ENCODE measurements at regions not wholly inside any gene's neighbourhood (a gene's known extent, or its start where the extent isn't known, plus 50 kb on each side); places are given as distances from the start of the nearest gene placed in this dataset.
"Not testable (repeated sequence)": the region's sequence is repeated elsewhere in the genome, so short reads cannot be mapped to it uniquely, and the experiment has no call there.

DNA sequence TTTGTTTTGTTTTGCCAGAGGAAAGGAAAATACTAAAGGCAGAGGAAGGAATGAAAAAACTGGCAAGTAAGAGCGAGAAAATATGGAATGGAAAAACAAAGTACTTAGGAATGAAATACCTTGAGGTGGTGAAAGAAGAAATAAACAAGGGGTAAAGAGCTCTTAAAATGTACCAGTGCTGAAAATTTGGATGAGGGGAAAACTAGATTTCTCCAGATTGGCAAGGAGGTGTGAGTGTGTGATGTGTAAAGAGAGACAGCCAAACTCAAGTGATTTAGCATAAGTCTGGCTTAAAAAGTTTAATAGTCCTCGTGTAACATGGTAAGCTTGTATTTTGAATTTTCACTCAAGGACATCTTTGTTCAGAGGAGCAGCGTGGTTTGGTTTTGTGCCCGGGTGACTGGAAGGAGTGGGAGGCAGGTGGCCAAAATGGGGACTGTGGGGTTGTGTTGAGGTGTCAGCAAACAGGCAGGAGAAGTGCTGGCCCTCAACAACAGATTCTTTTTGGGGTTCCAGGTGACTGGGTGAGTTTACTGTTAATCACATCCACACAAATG, 102.7 kb downstream of the DACT1 start:
- Histone ChIP-seq H3K9me3 (ENCODE audit: control insufficient read depth, insufficient read depth, low read length) (no peaks in the 10 kb centered on the region), H3K4me1 (ENCODE audit: control insufficient read depth, insufficient read depth, low read length) (0 out of 2 replicates have a peak, but pooled peaks cover 6% of the 10 kb centered on the region), H3K9ac (ENCODE audit: low read depth, low read length) (no peak overlapping the region), H3K27ac (ENCODE audit: low read depth, low read length) (no peak overlapping the region), H3K36me3 (ENCODE audit: control insufficient read depth, insufficient read depth, low read length) (no peaks in the 10 kb centered on the region), H3K27me3 (ENCODE audit: control insufficient read depth, insufficient read depth, low read length) (no peaks in the 10 kb centered on the region), H3K4me3 (ENCODE audit: low read depth, low read length) (no peak overlapping the region)

DNA sequence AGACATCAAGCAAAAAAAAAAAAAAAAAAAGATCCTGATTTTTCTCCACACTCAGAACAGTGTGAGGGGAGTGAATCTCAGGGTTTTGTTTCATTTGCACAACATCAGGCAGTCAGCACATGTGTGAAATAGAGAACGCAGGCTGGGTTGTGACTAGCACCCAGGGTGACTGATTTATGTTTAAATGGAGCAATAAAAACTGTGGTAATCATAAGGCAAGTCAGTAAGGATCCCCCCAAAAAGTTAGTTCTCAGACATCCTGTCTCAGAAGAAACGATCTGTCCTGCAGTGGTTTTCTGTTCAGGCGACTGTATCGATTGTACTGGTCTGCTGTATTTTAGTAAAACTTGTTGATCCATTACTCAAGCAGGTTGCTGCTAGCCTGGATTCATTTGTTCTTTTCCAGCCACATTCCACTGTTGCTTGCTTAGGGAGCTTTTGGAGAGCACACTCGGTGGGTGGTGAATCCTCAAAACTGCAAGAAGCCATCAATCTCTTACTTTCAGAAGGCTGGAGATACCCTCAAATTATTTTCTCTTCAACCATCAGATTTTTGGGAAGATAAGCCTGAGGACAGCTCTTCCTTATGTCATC, 107.1 kb downstream of the DACT1 start:
- Histone ChIP-seq H3K9ac (ENCODE audit: low read depth, low read length) (no peak overlapping the region), H3K9me3 (ENCODE audit: control insufficient read depth, insufficient read depth, low read length) (no peaks in the 10 kb centered on the region), H3K4me3 (ENCODE audit: low read depth, low read length) (no peak overlapping the region), H3K27ac (ENCODE audit: low read depth, low read length) (no peak overlapping the region), H3K4me1 (ENCODE audit: control insufficient read depth, insufficient read depth, low read length) (0 out of 2 replicates have a peak, but pooled peaks cover 6% of the 10 kb centered on the region), H3K36me3 (ENCODE audit: control insufficient read depth, insufficient read depth, low read length) (no peaks in the 10 kb centered on the region), H3K27me3 (ENCODE audit: control insufficient read depth, insufficient read depth, low read length) (no peaks in the 10 kb centered on the region)

DNA sequence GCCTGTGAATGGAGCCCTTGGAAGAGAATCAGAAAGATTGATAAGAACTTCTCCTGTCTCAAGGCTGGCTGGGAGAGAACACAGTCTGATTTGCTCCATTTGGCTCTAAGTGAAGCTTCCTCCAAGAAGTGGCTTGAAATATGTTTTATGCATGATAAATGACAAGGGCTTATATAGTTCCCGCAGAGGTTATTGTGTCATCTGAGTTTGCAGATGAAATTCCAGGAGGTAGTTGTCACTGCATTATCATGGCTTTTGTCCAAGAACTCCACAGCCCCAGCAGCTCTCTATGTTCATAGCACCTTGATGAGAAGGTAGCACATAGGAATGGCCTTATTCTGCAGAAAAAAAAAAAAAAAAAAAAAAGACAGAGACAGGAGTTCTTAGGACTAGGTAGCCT, 108.5 kb downstream of the DACT1 start:
- H3K9me3 ChIP-seq (ENCODE audit: control insufficient read depth, insufficient read depth, low read length), result no peaks in the 10 kb centered on the region
- 0 out of 2 replicates have a peak, but pooled peaks cover 6% of the 10 kb centered on the region for H3K4me1 ChIP-seq (ENCODE audit: control insufficient read depth, insufficient read depth, low read length)
- no peak overlapping the region for H3K27ac ChIP-seq (ENCODE audit: low read depth, low read length)
- no peak overlapping the region for H3K9ac ChIP-seq (ENCODE audit: low read depth, low read length)
- H3K36me3 ChIP-seq (ENCODE audit: control insufficient read depth, insufficient read depth, low read length), result no peaks in the 10 kb centered on the region
- H3K4me3 ChIP-seq (ENCODE audit: low read depth, low read length), result no peak overlapping the region
- H3K27me3 ChIP-seq (ENCODE audit: control insufficient read depth, insufficient read depth, low read length), result no peaks in the 10 kb centered on the region

DNA sequence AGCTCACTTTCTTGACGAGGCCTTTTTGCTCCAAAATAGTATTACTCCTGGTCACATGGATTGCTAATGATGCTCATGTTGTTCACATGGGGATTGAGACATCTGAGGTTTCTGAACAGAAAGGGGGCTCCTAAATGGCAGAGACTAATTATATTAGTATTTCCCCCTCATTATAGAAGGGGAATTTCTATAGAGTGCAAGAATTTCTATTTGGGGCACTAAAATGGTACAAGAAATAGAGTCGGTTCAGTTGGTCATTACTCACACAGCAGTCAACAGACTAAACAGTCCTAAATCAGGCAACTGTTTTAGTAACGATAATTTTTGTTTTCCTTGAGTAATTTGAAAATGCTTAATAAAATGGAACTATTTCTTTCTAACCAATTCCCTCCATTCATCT, 108.9 kb downstream of the DACT1 start:
- Histone ChIP-seq H3K4me1 (ENCODE audit: control insufficient read depth, insufficient read depth, low read length) (0 out of 2 replicates have a peak, but pooled peaks cover 6% of the 10 kb centered on the region), H3K36me3 (ENCODE audit: control insufficient read depth, insufficient read depth, low read length) (no peaks in the 10 kb centered on the region), H3K27ac (ENCODE audit: low read depth, low read length) (no peak overlapping the region), H3K9me3 (ENCODE audit: control insufficient read depth, insufficient read depth, low read length) (no peaks in the 10 kb centered on the region), H3K27me3 (ENCODE audit: control insufficient read depth, insufficient read depth, low read length) (no peaks in the 10 kb centered on the region), H3K4me3 (ENCODE audit: low read depth, low read length) (no peak overlapping the region), H3K9ac (ENCODE audit: low read depth, low read length) (no peak overlapping the region)

DNA sequence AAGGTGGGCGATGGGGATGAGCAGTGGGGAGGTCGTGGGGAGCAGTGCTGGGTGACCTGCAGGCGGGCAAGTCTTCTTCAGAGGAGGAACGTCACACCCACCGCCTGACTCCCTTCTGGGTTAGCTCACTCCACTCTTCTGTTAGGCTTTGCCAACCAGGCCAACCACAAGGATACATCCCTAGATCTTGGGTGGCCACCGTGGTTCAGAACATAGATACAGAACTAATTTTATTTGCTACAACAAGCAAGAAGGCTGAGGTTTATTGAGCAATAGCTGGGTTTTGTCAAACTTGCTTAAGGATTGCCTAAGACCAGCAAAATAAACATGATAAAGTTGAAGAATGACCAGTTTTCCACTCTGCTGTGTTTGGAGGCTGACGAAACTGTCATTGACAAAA, 109.4 kb downstream of the DACT1 start:
- Histone ChIP-seq H3K27me3 (ENCODE audit: control insufficient read depth, insufficient read depth, low read length) (no peaks in the 10 kb centered on the region), H3K4me3 (ENCODE audit: low read depth, low read length) (no peak overlapping the region), H3K9ac (ENCODE audit: low read depth, low read length) (no peak overlapping the region), H3K9me3 (ENCODE audit: control insufficient read depth, insufficient read depth, low read length) (no peaks in the 10 kb centered on the region), H3K27ac (ENCODE audit: low read depth, low read length) (no peak overlapping the region), H3K4me1 (ENCODE audit: control insufficient read depth, insufficient read depth, low read length) (0 out of 2 replicates have a peak, but pooled peaks cover 6% of the 10 kb centered on the region), H3K36me3 (ENCODE audit: control insufficient read depth, insufficient read depth, low read length) (no peaks in the 10 kb centered on the region)

DNA sequence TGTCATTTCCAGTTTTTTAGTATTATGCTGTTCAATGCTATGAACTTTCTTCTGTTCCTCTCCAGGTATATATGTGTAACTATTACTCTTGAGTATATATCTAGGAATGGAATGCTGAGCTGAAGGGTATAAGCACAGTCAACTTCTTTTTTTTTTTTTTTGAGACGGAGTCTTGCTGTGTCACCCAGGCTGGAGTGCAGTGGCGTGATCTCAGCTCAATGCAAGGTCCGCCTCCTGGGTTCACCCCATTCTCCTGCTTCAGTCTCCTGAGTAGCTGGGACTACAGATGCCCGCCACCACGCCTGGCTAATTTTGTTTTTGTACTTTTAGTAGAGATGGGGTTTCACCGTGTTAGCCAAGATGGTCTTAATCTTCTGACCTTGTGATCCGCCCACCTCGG, 110.5 kb downstream of the DACT1 start:
- H3K9me3 ChIP-seq (ENCODE audit: control insufficient read depth, insufficient read depth, low read length); H3K4me3 ChIP-seq (ENCODE audit: low read depth, low read length); H3K4me1 ChIP-seq (ENCODE audit: control insufficient read depth, insufficient read depth, low read length); H3K36me3 ChIP-seq (ENCODE audit: control insufficient read depth, insufficient read depth, low read length); H3K9ac ChIP-seq (ENCODE audit: low read depth, low read length); H3K27me3 ChIP-seq (ENCODE audit: control insufficient read depth, insufficient read depth, low read length); H3K27ac ChIP-seq (ENCODE audit: low read depth, low read length): not testable (repeated sequence)

DNA sequence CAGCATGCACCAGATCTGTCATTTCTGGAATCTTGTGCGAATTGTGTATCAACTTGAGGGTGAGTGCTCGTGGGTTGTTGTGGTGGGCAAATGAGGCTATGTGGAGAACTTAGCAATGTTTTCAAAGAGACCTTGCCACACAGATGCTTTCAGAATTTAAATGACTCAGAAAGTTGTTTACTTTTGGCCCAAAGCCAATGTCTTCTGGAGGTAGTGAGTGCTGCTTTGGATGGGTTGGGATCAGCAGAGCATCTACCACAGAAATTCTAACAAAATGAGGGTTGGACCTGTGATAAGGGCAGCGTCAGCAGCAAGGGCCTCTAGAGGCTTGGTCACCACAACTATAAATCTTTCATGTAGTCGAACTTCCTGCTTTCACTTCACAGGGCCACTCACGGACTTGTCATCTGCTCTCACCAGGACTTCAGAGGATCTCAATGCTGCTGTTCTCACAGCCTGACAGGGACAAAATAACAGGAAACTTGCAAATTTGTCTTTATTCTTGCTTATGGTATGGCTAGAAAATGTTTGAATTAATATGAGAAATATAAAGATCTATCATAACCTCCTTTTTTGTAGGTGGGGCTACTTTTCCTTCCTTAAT, 111.4 kb downstream of the DACT1 start:
- no peak overlapping the region for H3K9ac ChIP-seq (ENCODE audit: low read depth, low read length)
- H3K9me3 ChIP-seq (ENCODE audit: control insufficient read depth, insufficient read depth, low read length), result no peaks in the 10 kb centered on the region
- 0 out of 2 replicates have a peak, but pooled peaks cover 6% of the 10 kb centered on the region for H3K4me1 ChIP-seq (ENCODE audit: control insufficient read depth, insufficient read depth, low read length)
- H3K4me3 ChIP-seq (ENCODE audit: low read depth, low read length), result no peak overlapping the region
- no peaks in the 10 kb centered on the region for H3K27me3 ChIP-seq (ENCODE audit: control insufficient read depth, insufficient read depth, low read length)
- H3K27ac ChIP-seq (ENCODE audit: low read depth, low read length), result no peak overlapping the region
- no peaks in the 10 kb centered on the region for H3K36me3 ChIP-seq (ENCODE audit: control insufficient read depth, insufficient read depth, low read length)

DNA sequence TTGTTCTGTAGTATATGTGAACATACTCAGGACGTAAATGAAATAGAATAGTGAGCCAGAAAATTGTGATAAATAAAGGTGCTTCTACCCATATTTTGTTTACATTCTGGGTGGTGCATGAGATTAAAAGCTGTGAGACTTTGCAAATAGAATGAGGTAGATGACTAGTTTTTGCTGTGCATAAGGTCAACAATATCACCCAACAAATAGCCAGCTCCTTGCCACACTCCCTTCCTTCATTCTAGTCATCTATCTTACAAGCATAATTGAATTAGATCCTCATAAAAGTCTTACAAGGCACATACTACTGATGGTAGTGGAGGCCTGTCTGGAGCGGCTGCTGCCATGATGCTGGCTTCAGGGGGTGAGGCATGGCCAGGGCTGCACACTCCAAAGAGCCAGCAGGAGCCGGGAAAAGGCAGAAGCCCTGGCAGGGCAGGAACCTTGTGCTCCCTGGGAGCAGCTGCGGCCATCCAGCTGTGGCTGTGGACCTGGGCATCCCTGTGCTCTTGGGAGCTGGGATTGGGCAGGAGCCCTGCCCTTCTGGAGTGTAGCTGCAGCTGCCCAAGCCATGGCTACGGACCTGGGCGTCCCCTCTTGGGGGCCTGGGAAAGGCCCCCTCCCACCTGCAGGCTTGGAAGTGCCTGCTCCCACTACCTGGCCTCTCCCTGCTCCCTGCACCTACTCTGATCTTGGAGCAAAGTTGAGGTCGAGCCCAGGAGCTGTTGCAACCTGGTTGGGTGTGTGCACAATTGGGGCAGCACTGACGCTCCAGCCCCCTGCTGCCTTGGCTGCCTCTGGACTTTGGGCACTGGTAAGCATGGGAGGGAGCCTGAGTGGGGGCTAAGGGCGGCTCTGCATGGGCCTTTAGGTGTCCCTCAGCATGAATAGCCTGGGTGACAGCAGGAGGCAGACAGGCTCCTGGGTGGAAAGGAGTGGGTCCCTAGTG, 112.8 kb downstream of the DACT1 start:
- H3K4me3 ChIP-seq (ENCODE audit: low read depth, low read length), result no peak overlapping the region
- H3K4me1 ChIP-seq (ENCODE audit: control insufficient read depth, insufficient read depth, low read length), result peaks cover 7% of the 10 kb centered on the region
- H3K9me3 ChIP-seq (ENCODE audit: control insufficient read depth, insufficient read depth, low read length), result no peaks in the 10 kb centered on the region
- H3K27me3 ChIP-seq (ENCODE audit: control insufficient read depth, insufficient read depth, low read length), result no peaks in the 10 kb centered on the region
- no peaks in the 10 kb centered on the region for H3K36me3 ChIP-seq (ENCODE audit: control insufficient read depth, insufficient read depth, low read length)
- H3K9ac ChIP-seq (ENCODE audit: low read depth, low read length), result no peak overlapping the region
- H3K27ac ChIP-seq (ENCODE audit: low read depth, low read length), result no peak overlapping the region

DNA sequence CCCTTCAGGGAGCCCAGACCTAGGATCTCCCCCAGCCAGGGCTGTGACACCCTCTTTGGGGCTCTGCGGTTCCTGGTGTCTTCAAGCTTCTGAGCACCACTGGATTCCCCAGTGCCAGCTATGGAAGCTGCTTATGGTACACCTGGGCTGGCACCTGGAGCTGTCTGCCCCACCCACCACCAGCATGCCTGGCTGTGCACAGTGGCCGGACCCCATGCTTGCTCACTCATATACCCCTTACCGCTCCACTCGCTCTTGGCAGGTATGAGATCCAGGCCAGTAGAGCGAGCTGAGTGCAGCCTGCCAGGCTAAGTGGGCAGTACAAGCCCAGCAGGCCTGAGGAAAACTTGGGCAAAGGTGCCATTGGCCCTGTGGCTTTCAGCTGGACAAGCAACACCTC, 114.0 kb downstream of the DACT1 start:
- no peaks in the 10 kb centered on the region for H3K9me3 ChIP-seq (ENCODE audit: control insufficient read depth, insufficient read depth, low read length)
- H3K27me3 ChIP-seq (ENCODE audit: control insufficient read depth, insufficient read depth, low read length), result no peaks in the 10 kb centered on the region
- no peak overlapping the region for H3K4me3 ChIP-seq (ENCODE audit: low read depth, low read length)
- H3K9ac ChIP-seq (ENCODE audit: low read depth, low read length), result no peak overlapping the region
- peaks cover 17% of the 10 kb centered on the region for H3K4me1 ChIP-seq (ENCODE audit: control insufficient read depth, insufficient read depth, low read length)
- no peaks in the 10 kb centered on the region for H3K36me3 ChIP-seq (ENCODE audit: control insufficient read depth, insufficient read depth, low read length)
- H3K27ac ChIP-seq (ENCODE audit: low read depth, low read length), result no peak overlapping the region

DNA sequence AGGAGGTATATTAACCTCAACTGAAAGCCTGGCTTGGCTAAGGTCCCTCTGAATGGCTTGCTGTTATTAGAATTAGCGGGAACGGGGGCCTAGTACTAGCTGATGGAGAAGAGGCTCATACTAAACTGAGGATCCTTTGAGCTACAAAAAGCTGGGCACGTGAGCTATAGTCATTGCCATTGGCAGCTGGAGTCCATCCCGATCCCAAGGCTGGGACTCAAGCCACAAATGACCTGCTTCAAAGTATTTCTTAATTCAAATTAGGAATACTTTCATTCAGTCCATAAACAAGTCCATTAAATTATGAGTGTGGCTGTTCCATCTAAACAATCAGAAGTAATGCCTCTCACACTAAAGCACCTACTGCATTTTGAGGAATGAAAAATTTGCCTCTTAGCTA, 114.5 kb downstream of the DACT1 start:
- H3K27me3 ChIP-seq (ENCODE audit: control insufficient read depth, insufficient read depth, low read length), result no peaks in the 10 kb centered on the region
- no peak overlapping the region for H3K4me3 ChIP-seq (ENCODE audit: low read depth, low read length)
- peaks cover 17% of the 10 kb centered on the region for H3K4me1 ChIP-seq (ENCODE audit: control insufficient read depth, insufficient read depth, low read length)
- H3K27ac ChIP-seq (ENCODE audit: low read depth, low read length), result no peak overlapping the region
- no peaks in the 10 kb centered on the region for H3K9me3 ChIP-seq (ENCODE audit: control insufficient read depth, insufficient read depth, low read length)
- no peaks in the 10 kb centered on the region for H3K36me3 ChIP-seq (ENCODE audit: control insufficient read depth, insufficient read depth, low read length)
- no peak overlapping the region for H3K9ac ChIP-seq (ENCODE audit: low read depth, low read length)

All from HUES48 (cell line).